Lung (tissue), 11 donors: ENCODE measurements at regions not wholly inside any gene's neighbourhood (a gene's known extent, or its start where the extent isn't known, plus 50 kb on each side); places are given as distances from the start of the nearest gene placed in this dataset.
A peak's percentile ranks its signal among the peaks of the same experiment; 100 is the strongest.

Experiments
- ATAC-seq: fragments of 200-7000 bp; cut with Tn5 transposase; one replicate; pipeline ENCODE4 v1.9.1; 2020; ENCODE audit warnings: moderate number of reproducible peaks; ENCODE audit not compliant: insufficient read depth, low FRiP score
- DNase-seq, 3 donors: peaks; one replicate each; pipeline ENCODE4 v3.0.0-alpha.2; 2013 to 2017
- H3K27ac ChIP-seq, 2 donors: one replicate each; pipeline ENCODE4 v1.5.1; 2013; ENCODE audit warnings: mild to moderate bottlenecking in 2 of 2, moderate library complexity in 2 of 2, control low read depth in 1 of 2, inconsistent platforms in 1 of 2, low read depth in 1 of 2, low read length in 1 of 2
- H3K27me3 ChIP-seq, 3 donors: one replicate each; pipeline ENCODE4 v1.5.1; 2013; ENCODE audit warnings: low read length in 2 of 3; ENCODE audit not compliant: control insufficient read depth in 3 of 3, insufficient read depth in 3 of 3
- H3K36me3 ChIP-seq, 4 donors: one replicate each; pipeline ENCODE4 v1.5.1; 2013; ENCODE audit warnings: low read length in 4 of 4, mild to moderate bottlenecking in 1 of 4, moderate library complexity in 1 of 4; ENCODE audit not compliant: control insufficient read depth in 4 of 4, insufficient read depth in 4 of 4
- H3K4me1 ChIP-seq, 5 donors: one replicate each; pipeline ENCODE4 v1.5.1; 2013; ENCODE audit warnings: low read length in 5 of 5, mild to moderate bottlenecking in 2 of 5, moderate library complexity in 1 of 5; ENCODE audit not compliant: control insufficient read depth in 5 of 5, insufficient read depth in 5 of 5
- H3K4me3 ChIP-seq: one replicate; pipeline ENCODE4 v1.5.1; 2013; ENCODE audit warnings: mild to moderate bottlenecking, control low read depth, moderate library complexity
- H3K9ac ChIP-seq, 2 donors: one replicate each; pipeline ENCODE4 v1.5.1; 2013; ENCODE audit warnings: low read length in 2 of 2, control low read depth in 1 of 2; ENCODE audit not compliant: insufficient read depth in 1 of 2
- H3K9me3 ChIP-seq, 4 donors: one replicate each; pipeline ENCODE4 v1.5.1; 2013; ENCODE audit warnings: low read length in 3 of 4, mild to moderate bottlenecking in 1 of 4, moderate library complexity in 1 of 4; ENCODE audit not compliant: control insufficient read depth in 4 of 4, insufficient read depth in 3 of 4
- CTCF ChIP-seq: IDR thresholded peaks from 2 replicates; pipeline ENCODE4 v1.5.1; 2012; ENCODE audit warnings: mild to moderate bottlenecking; ENCODE audit errors: control extremely low read depth, extremely low read depth
- WGBS, 2 donors: extraction: QIAGEN DNeasy Blood & Tissue Kit; methylation state at CpG; one replicate each; pipeline ENCODE4 v1.1.7; 2013; 5-methylcytosine and 5-hydroxymethylcytosine counted together
- donor health status: control.
- donor health status: control.
- donor health status: Bipolar disorder and iron deficiency.
- donor health status: healthy.
- donor health status: DM: yes; HTN: yes; CAD: no.

DNA sequence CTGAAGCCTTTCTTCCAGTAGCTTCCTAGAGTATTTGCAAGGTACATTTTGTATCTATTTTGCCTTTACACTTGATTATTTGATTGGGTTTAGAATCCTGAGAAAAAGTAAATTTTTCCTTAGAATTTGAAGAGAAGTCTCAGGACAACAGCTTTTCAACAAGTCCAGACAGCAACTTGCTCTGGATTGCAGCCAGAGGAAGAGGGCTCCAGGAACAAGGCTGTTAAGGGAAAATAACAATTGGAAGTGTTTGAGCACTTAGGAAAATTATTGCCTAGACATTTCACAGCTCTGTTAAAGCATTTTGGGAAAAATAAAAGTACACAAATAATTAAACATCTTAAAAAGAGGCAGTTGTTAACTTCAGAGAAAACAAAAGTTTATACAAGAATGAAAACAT, 58.3 kb upstream of the RAPGEF4 start:
- no peak overlapping the region for H3K4me3 ChIP-seq
- peaks cover 0 to 8% (median 4%) of the 10 kb centered on the region in 4 donors for H3K9me3 ChIP-seq
- no peak for ATAC-seq
- no peak overlapping the region for H3K27ac ChIP-seq
- TF ChIP-seq CTCF = no peak
- H3K36me3 ChIP-seq = no peaks in the 10 kb centered on the region
- peaks cover 0 to 2% (median 0%) of the 10 kb centered on the region in 5 donors for H3K4me1 ChIP-seq
- no peaks in the 10 kb centered on the region for H3K27me3 ChIP-seq
- DNase-seq = peak in 1 of 3 donors; percentile 32
- no peak overlapping the region for H3K9ac ChIP-seq

- no peaks in the 10 kb centered on the region for H3K27me3 ChIP-seq
- no peak for TF ChIP-seq CTCF
- H3K4me1 ChIP-seq = no peaks in the 10 kb centered on the region
- H3K27ac ChIP-seq = no peak overlapping the region
- ATAC-seq = no peak
- H3K4me3 ChIP-seq = no peak overlapping the region
- peak in 1 of 3 donors; percentile 23 for DNase-seq
- H3K36me3 ChIP-seq = no peaks in the 10 kb centered on the region
- 73 to 81% methylated on average over 2 of the region's 2 CpGs for WGBS, 2 donors
- peaks cover 0 to 5% (median 2%) of the 10 kb centered on the region in 4 donors for H3K9me3 ChIP-seq
- H3K9ac ChIP-seq = no peak overlapping the region
Measured at GRCh38 chr2:172680436-172681068, 55.1 kb upstream of the RAPGEF4 start.

DNA sequence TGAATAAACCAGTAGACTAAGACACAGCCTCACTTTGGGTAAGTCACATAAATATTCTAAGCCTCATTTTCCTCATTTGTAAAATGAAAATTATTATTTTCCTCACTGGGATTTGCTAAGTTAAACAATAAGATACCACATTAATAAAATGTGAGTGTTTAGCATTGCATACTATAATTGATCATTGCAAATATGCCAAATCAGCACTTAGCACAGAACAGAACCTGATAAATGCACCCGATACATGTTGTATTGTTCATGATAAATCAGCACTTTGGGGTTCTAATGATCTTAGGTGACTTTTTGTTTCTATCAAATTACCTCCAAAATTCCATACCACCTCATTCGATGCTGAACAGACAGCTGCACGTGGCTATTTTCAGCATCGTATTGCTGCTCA, 50.2 kb upstream of the RAPGEF4 start:
- H3K27me3 ChIP-seq = no peaks in the 10 kb centered on the region
- 83 to 96% methylated on average over 4 of the region's 4 CpGs for WGBS, 2 donors
- H3K9ac ChIP-seq = no peak overlapping the region
- DNase-seq (no peak), ATAC-seq (no peak)
- no peaks in the 10 kb centered on the region for H3K4me1 ChIP-seq
- TF ChIP-seq CTCF = no peak
- H3K9me3 ChIP-seq = no peaks in the 10 kb centered on the region
- no peak overlapping the region for H3K4me3 ChIP-seq
- no peaks in the 10 kb centered on the region for H3K36me3 ChIP-seq
- H3K27ac ChIP-seq = no peak overlapping the region
